Activated CD8-positive, alpha-beta memory T cell treated with anti-CD3 and anti-CD28 coated beads for 24 hours (primary cell): ENCODE measurements at regions not wholly inside any gene's neighbourhood (a gene's known extent, or its start where the extent isn't known, plus 50 kb on each side); places are given as distances from the start of the nearest gene placed in this dataset.

Source experiments
- DNase-seq: peaks from one replicate; pipeline ENCODE4 v3.0.0-alpha.2; 2020

DNA sequence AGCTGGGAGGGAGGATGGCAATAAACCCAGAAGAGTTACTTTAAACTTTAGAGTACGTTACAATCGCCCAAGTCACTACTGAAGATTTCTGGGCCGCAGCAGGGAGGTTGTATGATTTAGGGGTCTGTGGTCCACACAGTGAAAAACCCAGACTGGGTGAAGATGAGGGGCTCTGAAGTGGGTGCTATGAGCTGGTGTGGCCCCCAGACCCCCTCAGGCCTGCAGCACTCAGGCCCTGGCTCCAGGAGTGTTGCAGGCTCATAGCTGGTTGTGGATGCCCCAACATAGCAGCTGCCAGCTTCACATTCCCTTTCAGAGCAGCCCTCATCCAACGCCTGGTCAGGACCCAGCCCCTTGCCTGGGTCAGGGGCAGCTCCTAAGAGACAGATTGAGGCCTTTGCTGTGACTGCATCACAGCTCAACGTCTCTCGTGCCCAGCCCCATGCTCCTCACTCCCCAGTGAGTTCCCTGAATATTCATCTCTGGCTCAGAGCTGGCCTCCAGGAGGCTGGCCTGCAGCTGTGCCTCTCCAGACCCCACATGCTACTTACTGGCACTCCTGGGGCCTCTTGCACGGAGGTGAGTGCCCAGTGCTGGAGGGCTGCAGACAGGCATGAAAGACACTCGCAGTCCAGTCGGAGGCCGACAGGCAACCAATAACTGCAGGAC, 94.5 kb upstream of the MYCN start:
- DNase-seq, result no peak

- no peak for DNase-seq
Measured at GRCh38 chr2:15846626-15847025, 93.7 kb upstream of the MYCN start.

- DNase-seq, result no peak
Measured at GRCh38 chr2:15850534-15850933, 89.8 kb upstream of the MYCN start.

DNA sequence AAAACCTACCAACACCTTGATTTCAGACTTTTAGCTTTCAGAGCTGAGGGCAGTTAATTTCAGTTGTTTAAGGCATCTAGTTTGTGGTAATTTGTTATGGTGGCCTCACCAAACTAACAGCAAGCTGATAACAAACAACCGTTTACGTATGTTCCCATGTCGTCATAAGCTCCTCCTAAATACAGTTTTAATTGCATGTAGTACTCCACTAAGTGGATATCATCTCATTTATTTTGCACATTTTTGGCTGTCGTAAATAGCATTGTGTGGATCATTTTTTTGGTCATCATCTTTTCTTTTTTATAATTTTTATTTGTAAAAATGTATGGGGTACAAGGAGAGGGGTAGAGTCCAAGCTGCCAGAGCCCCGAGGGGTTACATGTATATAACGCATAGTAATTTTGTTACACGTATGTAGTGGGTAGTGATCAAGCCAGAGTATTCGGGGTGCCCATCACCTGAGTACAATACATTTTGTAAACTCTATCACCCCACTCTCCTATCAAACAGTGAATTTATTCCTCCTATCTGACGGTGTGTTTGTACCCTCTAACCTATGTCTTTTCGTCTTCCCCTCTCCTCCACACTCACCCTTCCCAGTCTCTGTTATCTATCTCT, 89.2 kb upstream of the MYCN start:
- DNase-seq, result no peak

- no peak for DNase-seq
Measured at GRCh38 chr2:15852811-15853210, 87.5 kb upstream of the MYCN start.

GRCh38 chr2:15853903-15854302, 86.4 kb upstream of the MYCN start:
- no peak for DNase-seq

- no peak for DNase-seq
Measured at GRCh38 chr2:15855766-15856260, 84.5 kb upstream of the MYCN start.

DNA sequence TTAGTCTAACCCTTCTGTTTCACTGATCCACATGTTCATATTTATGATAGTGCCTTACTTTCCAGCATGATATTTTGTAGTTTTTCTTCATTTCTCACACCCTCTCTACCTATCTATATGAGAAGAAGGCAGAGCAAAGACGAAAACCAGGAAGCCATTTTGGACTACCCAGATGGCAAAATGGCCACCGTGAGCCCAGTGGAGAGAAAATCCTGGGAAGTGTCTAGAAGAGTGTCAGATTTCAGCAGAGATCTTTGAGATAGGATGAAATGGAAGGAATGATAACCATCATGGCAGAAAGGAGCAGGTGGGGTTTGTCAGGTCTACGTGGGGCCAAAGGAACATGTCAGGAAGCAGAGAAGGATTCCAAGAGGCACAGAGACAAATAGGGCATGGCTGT, 84.0 kb upstream of the MYCN start:
- DNase-seq, result no peak

DNA sequence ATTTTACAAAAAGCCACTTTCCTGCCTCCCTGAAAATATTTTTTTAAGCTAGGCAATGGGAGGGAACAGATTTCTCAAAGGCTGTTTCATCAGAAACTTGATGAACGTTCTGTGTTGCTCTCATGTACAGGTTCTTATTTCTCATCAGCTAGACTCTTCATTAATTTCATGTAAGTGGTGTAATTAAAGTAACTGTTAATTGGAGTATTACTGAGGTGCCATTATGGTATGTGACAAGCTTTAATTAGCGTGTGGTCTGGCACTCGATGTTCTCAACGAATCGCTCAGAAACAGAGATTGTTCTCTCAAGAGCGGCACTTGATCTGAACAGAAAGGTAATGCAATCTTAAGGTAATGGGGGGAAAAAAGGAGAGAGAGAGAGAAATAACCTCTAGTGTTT, 81.9 kb upstream of the MYCN start:
- no peak for DNase-seq

- no peak for DNase-seq
Measured at GRCh38 chr2:15860051-15860663, 80.2 kb upstream of the MYCN start.

DNA sequence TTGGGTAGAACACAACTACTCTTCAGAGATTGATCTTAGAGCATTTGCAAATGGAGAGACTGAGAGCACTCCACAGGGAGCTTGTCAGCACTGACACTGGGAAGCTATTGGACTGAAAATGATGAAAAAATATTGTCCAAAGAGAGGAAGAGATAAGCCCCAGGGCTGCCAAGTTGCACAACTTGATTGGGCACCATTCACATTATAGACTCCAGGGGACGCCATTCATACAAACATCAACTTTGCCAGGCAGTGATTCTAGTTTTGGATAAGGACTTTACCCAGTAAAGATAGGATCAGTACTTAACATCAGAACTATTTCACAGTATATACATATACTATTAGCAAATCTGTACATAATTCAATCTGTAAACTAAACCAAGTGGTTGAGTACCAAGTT, 79.6 kb upstream of the MYCN start:
- no peak for DNase-seq

GRCh38 chr2:15861172-15861822, 79.1 kb upstream of the MYCN start:
- no peak for DNase-seq

GRCh38 chr2:15861898-15862297, 78.5 kb upstream of the MYCN start:
- DNase-seq, result no peak

DNA sequence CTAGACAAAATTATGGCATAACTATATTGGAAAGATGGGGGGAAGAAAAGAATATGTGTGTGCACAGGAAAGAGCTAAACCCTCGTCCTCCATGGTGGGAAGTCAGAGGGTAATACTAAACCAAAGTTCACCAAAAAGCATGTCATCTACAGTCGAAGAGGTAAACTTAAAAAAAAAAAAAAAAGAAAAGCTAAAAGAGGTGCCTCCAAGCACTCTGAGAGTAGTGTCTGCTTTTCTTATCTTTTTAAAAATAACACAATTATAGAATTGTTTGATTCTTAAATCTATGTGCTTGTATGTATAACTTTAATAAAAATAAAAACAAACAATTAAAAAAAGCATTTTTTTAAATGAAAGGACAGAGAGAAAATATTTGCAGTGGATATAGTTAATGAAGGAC, 77.3 kb upstream of the MYCN start:
- DNase-seq, result no peak

DNA sequence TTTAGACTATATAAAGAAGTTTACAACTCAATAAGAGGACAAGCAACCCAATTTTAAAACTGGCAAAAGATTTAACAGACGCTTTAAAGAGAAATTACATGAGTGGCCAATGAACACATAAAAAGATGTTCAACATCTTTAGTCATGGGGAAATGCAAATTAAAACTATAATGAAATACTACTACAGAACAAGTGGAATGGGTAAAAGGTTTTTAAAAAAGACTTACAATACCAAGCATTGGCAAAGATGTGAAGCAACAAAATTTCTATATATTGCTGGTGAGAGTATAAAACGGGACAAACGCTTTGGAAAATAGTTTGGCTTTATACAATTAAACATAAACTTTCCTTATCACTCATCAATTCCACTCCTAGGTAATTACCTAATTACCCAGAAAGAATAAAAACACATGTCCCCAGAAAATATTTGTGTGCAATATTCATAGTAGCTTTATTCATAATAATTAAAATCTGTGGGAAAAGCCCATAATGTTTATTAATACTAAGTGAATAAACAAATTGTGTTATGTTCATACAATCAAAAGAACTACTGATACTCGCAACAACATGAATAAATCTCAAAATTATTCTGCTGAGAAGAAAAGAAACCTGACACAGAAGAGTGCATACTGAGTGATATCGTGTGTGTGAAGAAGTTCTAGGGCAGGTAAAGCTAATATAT, 76.7 kb upstream of the MYCN start:
- no peak for DNase-seq

DNA sequence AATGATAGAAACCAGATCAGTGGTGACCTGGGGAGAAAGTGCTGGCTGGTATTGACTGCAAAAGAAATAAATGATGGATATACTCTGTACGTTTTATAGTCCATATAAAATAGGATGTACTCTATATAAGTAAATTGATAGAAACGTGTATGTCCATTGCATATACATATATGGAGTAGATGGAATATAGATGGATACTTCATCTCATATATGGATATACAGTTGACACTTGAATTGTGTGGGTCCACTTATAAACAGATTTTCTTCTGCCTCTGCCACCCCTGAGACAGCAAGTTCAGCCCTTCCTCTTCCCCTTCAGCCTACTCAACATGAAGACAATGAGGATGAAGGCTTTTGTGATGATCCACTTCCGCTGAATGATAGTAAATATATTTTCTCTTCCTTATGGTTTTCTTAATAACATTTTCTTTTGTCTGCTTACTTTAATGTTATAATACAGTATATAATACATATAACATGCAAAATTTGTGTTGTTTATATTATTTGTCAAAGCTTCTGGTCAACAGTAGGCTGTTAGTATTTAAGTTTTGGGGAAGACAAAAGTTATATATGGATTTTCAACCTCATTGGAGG, 76.1 kb upstream of the MYCN start:
- no peak for DNase-seq

GRCh38 chr2:15865923-15866322, 74.4 kb upstream of the MYCN start:
- no peak for DNase-seq

- DNase-seq, result no peak
Measured at GRCh38 chr2:15866563-15867193, 73.7 kb upstream of the MYCN start.

DNA sequence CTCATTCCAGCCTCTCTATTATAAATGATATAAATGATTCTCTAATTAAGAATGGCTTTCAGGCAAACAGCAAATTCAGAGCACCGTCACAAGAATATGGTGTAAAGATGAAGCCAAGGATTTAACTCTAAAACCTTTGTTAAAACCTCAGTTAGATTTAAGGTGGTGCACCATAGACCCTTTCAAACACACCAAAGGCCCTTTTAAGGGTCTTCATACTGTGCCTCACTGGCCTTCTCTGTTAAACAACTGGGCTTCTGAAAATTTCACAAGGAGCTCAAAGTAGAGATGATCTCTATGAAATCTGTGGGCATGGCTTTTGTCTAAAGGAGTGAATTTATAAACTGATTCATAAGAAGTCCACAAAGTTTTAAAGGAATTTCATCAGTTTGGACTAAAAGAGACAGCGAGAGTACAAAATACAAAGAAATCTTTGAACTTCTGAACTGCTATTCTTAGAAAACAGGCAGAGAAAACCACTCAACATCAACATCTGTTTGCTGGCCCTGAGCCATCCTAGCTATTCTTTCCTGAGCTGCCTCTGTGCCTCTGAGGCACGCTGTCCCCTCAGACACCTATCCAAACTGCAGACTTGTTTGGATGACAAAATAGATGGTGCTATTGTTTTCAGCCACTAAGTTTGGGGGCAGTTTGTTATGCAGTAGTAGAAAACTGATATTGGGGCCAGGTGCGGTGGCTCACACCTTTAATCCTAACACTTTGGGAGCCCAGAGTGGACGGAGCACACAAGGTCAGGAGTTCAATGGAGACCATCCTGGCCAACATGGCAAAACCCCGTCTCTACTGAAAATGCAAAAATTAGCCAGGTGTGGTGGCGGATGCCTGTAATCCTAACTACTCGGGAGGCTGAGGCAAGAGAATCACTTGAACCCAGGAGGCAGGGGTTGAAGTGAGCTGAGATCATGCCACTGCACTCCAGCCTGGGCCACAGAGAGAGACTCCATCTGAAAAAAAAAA, 72.9 kb upstream of the MYCN start:
- DNase-seq, result no peak

- DNase-seq, result no peak
Measured at GRCh38 chr2:15868186-15868585, 72.2 kb upstream of the MYCN start.

DNA sequence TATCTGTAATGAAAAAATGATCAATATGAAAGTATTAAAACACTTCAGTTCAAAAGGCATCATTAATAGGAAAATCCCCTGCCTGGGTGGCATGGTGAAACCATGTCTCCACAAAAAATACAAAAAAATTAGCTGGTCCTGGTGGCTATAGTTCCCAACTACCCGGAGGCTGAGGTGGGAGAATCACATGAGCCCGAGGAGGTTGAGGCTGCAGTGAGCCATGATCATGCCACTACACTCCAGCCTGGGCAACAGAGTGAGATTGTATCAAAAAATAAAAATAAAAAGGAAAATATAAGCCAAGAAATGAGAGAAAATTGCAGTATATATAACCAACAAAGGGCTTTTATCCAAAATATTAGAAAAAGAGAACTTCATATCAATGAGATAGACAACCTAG, 71.6 kb upstream of the MYCN start:
- no peak for DNase-seq
